Activated CD4-positive, alpha-beta T cell treated with anti-CD3 and anti-CD28 coated beads, Interleukin-2, amount 10 ng/mL, durations not matched to agents 24 days and 14 days (primary cell): ENCODE measurements at regions not wholly inside any gene's neighbourhood (a gene's known extent, or its start where the extent isn't known, plus 50 kb on each side); places are given as distances from the start of the nearest gene placed in this dataset.
A peak's percentile ranks its signal among the peaks of the same experiment; 100 is the strongest.

Experiments used
- DNase-seq: peaks from one replicate; pipeline ENCODE4 v3.0.0; 2022
- H3K27ac Mint-ChIP-seq: one replicate; pipeline ENCODE4 v1.8.0; 2022; ENCODE audit warnings: mild to moderate bottlenecking, mixed read lengths
- H3K27me3 Mint-ChIP-seq: one replicate; pipeline ENCODE4 v1.8.0; 2022; ENCODE audit warnings: mixed read lengths
- H3K36me3 Mint-ChIP-seq: one replicate; pipeline ENCODE4 v1.8.0; 2022; ENCODE audit warnings: low read depth, mild to moderate bottlenecking, mixed read lengths
- H3K4me1 Mint-ChIP-seq: one replicate; pipeline ENCODE4 v1.8.0; 2021; ENCODE audit warnings: mixed read lengths
- H3K4me3 Mint-ChIP-seq: one replicate; pipeline ENCODE4 v1.8.0; 2022; ENCODE audit warnings: mild to moderate bottlenecking, moderate library complexity, mixed read lengths
- H3K9me3 Mint-ChIP-seq: one replicate; pipeline ENCODE4 v1.8.0; 2021; ENCODE audit warnings: mixed read lengths
- intact Hi-C: fragments of 100-400 bp; cut with micrococcal nuclease; formaldehyde crosslinking; loops from one replicate; pipeline ENCODE4 v1.15.1; 2023

- H3K36me3 Mint-ChIP-seq, result no peaks in the 10 kb centered on the region
- no peaks in the 10 kb centered on the region for H3K9me3 Mint-ChIP-seq
- H3K27ac Mint-ChIP-seq, result no peak overlapping the region
- intact Hi-C loops, result no loop called here
- peaks cover 48% of the 10 kb centered on the region for H3K27me3 Mint-ChIP-seq
- no peak overlapping the region for H3K4me3 Mint-ChIP-seq
- DNase-seq, result no peak
- peaks cover 2% of the 10 kb centered on the region for H3K4me1 Mint-ChIP-seq
These were observed 128.3 kb downstream of the AACS start for GRCh38 chr12:125193376-125194152.

GRCh38 chr12:125194163-125194773 lies 129.0 kb downstream of the AACS start:
- no peaks in the 10 kb centered on the region for H3K9me3 Mint-ChIP-seq
- intact Hi-C loops, result no loop called here
- peaks cover under 1% of the 10 kb centered on the region for H3K4me1 Mint-ChIP-seq
- no peak for DNase-seq
- H3K4me3 Mint-ChIP-seq, result no peak overlapping the region
- no peak overlapping the region for H3K27ac Mint-ChIP-seq
- H3K36me3 Mint-ChIP-seq, result no peaks in the 10 kb centered on the region
- H3K27me3 Mint-ChIP-seq, result peaks cover 41% of the 10 kb centered on the region

- Mint-ChIP-seq H3K36me3 (no peaks in the 10 kb centered on the region), H3K4me3 (no peak overlapping the region), H3K9me3 (no peaks in the 10 kb centered on the region), H3K4me1 (no peaks in the 10 kb centered on the region), H3K27ac (no peak overlapping the region), H3K27me3 (peaks cover 34% of the 10 kb centered on the region)
- intact Hi-C loops, result no loop called here
- DNase-seq, result no peak
These were observed 129.8 kb downstream of the AACS start for GRCh38 chr12:125194987-125195386.

GRCh38 chr12:125197326-125197725 lies 132.1 kb downstream of the AACS start:
- Mint-ChIP-seq H3K9me3 (no peaks in the 10 kb centered on the region), H3K36me3 (no peaks in the 10 kb centered on the region), H3K27ac (no peak overlapping the region), H3K4me3 (no peak overlapping the region), H3K27me3 (peaks cover 29% of the 10 kb centered on the region), H3K4me1 (no peaks in the 10 kb centered on the region)
- intact Hi-C loops, result no loop called here
- DNase-seq, result no peak

- intact Hi-C loops, result no loop called here
- no peak for DNase-seq
- Mint-ChIP-seq H3K9me3 (no peaks in the 10 kb centered on the region), H3K27me3 (peaks cover 26% of the 10 kb centered on the region), H3K27ac (no peak overlapping the region), H3K36me3 (no peaks in the 10 kb centered on the region), H3K4me3 (no peak overlapping the region), H3K4me1 (no peaks in the 10 kb centered on the region)
These were observed 133.4 kb downstream of the AACS start for GRCh38 chr12:125198652-125199051.

GRCh38 chr12:125201090-125201489 lies 135.9 kb downstream of the AACS start:
- Mint-ChIP-seq H3K36me3 (no peaks in the 10 kb centered on the region), H3K4me3 (no peak overlapping the region), H3K9me3 (no peaks in the 10 kb centered on the region), H3K27ac (no peak overlapping the region), H3K27me3 (peaks cover 15% of the 10 kb centered on the region), H3K4me1 (no peaks in the 10 kb centered on the region)
- no peak for DNase-seq
- intact Hi-C loops, result no loop called here

GRCh38 chr12:125201940-125202339 lies 136.7 kb downstream of the AACS start:
- intact Hi-C loops, result no loop called here
- no peak overlapping the region for H3K4me3 Mint-ChIP-seq
- no peaks in the 10 kb centered on the region for H3K36me3 Mint-ChIP-seq
- H3K4me1 Mint-ChIP-seq, result no peaks in the 10 kb centered on the region
- H3K27ac Mint-ChIP-seq, result no peak overlapping the region
- H3K9me3 Mint-ChIP-seq, result no peaks in the 10 kb centered on the region
- peaks cover 14% of the 10 kb centered on the region for H3K27me3 Mint-ChIP-seq
- no peak for DNase-seq

- no peaks in the 10 kb centered on the region for H3K4me1 Mint-ChIP-seq
- DNase-seq, result no peak
- peaks cover 10% of the 10 kb centered on the region for H3K27me3 Mint-ChIP-seq
- no peak overlapping the region for H3K4me3 Mint-ChIP-seq
- H3K27ac Mint-ChIP-seq, result no peak overlapping the region
- H3K9me3 Mint-ChIP-seq, result no peaks in the 10 kb centered on the region
- intact Hi-C loops, result no loop called here
- H3K36me3 Mint-ChIP-seq, result no peaks in the 10 kb centered on the region
These were observed 137.2 kb downstream of the AACS start for GRCh38 chr12:125202421-125202820.

- Mint-ChIP-seq H3K27ac (no peak overlapping the region), H3K9me3 (no peaks in the 10 kb centered on the region), H3K4me3 (no peak overlapping the region), H3K4me1 (no peaks in the 10 kb centered on the region), H3K36me3 (no peaks in the 10 kb centered on the region), H3K27me3 (peaks cover 10% of the 10 kb centered on the region)
- intact Hi-C loops, result no loop called here
- DNase-seq, result no peak
These were observed 138.0 kb downstream of the AACS start for GRCh38 chr12:125203145-125203765.

- no peak for DNase-seq
- H3K9me3 Mint-ChIP-seq, result no peaks in the 10 kb centered on the region
- peaks cover 11% of the 10 kb centered on the region for H3K27me3 Mint-ChIP-seq
- H3K4me1 Mint-ChIP-seq, result peaks cover 4% of the 10 kb centered on the region
- H3K4me3 Mint-ChIP-seq, result no peak overlapping the region
- intact Hi-C loops, result no loop called here
- H3K27ac Mint-ChIP-seq, result no peak overlapping the region
- no peaks in the 10 kb centered on the region for H3K36me3 Mint-ChIP-seq
These were observed 140.2 kb downstream of the AACS start for GRCh38 chr12:125205386-125205785.

GRCh38 chr12:125206711-125207110 lies 141.5 kb downstream of the AACS start:
- H3K4me1 Mint-ChIP-seq, result peaks cover 5% of the 10 kb centered on the region
- H3K36me3 Mint-ChIP-seq, result no peaks in the 10 kb centered on the region
- intact Hi-C loops, result no loop called here
- no peak for DNase-seq
- H3K4me3 Mint-ChIP-seq, result no peak overlapping the region
- H3K9me3 Mint-ChIP-seq, result no peaks in the 10 kb centered on the region
- H3K27me3 Mint-ChIP-seq, result peaks cover 12% of the 10 kb centered on the region
- no peak overlapping the region for H3K27ac Mint-ChIP-seq

GRCh38 chr12:125208334-125208733 lies 143.1 kb downstream of the AACS start:
- Mint-ChIP-seq H3K36me3 (no peaks in the 10 kb centered on the region), H3K27me3 (peaks cover 3% of the 10 kb centered on the region), H3K9me3 (no peaks in the 10 kb centered on the region), H3K27ac (no peak overlapping the region), H3K4me3 (no peak overlapping the region), H3K4me1 (peaks cover 5% of the 10 kb centered on the region)
- intact Hi-C loops, result no loop called here
- no peak for DNase-seq

GRCh38 chr12:125208942-125209341 lies 143.7 kb downstream of the AACS start:
- Mint-ChIP-seq H3K4me1 (peaks cover 5% of the 10 kb centered on the region), H3K36me3 (no peaks in the 10 kb centered on the region), H3K9me3 (no peaks in the 10 kb centered on the region), H3K27ac (no peak overlapping the region), H3K27me3 (peaks cover 3% of the 10 kb centered on the region), H3K4me3 (no peak overlapping the region)
- DNase-seq, result no peak
- intact Hi-C loops, result no loop called here

GRCh38 chr12:125210104-125210755 lies 145.0 kb downstream of the AACS start:
- intact Hi-C loops, result no loop called here
- Mint-ChIP-seq H3K4me1 (peaks cover 5% of the 10 kb centered on the region), H3K36me3 (no peaks in the 10 kb centered on the region), H3K27ac (peak overlapping the region; percentile 26), H3K9me3 (no peaks in the 10 kb centered on the region), H3K27me3 (peaks cover 3% of the 10 kb centered on the region), H3K4me3 (no peak overlapping the region)
- no peak for DNase-seq
